Choroid plexus epithelial cell (primary cell): ENCODE measurements at regions not wholly inside any gene's neighbourhood (a gene's known extent, or its start where the extent isn't known, plus 50 kb on each side); places are given as distances from the start of the nearest gene placed in this dataset.

Source experiments
- DNase-seq: peaks from one replicate; pipeline ENCODE4 v3.0.0-alpha.2; 2010; ENCODE audit warnings: low read depth
- H3K4me3 ChIP-seq: 2 replicates; pipeline ENCODE4 v1.5.1; 2011; ENCODE audit warnings: low read depth, mild to moderate bottlenecking, control low read depth, low read length, moderate library complexity
- CTCF ChIP-seq: conservative IDR thresholded peaks from 2 replicates; pipeline ENCODE4 v1.5.1; 2011; ENCODE audit warnings: low read depth, mild to moderate bottlenecking, control low read depth, inconsistent platforms, low read length, moderate library complexity

GRCh38 chr7:42389697-42390096, 152.7 kb upstream of the GLI3 start:
- no peak overlapping the region for H3K4me3 ChIP-seq
- no peak for TF ChIP-seq CTCF
- DNase-seq: no peak

- H3K4me3 ChIP-seq: no peak overlapping the region
- TF ChIP-seq CTCF: peak; percentile 29
- no peak for DNase-seq
Observed at GRCh38 chr7:42385912-42386311, 148.9 kb upstream of the GLI3 start.

- TF ChIP-seq CTCF: no peak
- DNase-seq: no peak
- H3K4me3 ChIP-seq: no peak overlapping the region
Observed at GRCh38 chr7:42381161-42381560, 144.2 kb upstream of the GLI3 start.

- TF ChIP-seq CTCF: no peak
Observed at GRCh38 chr7:42380401-42380800, 143.4 kb upstream of the GLI3 start.

GRCh38 chr7:42378149-42378548, 141.1 kb upstream of the GLI3 start:
- no peak for DNase-seq
- TF ChIP-seq CTCF: no peak
- H3K4me3 ChIP-seq: no peak overlapping the region

More at GRCh38 chr7:42380401-42380800, 143.4 kb upstream of the GLI3 start:
- no peak overlapping the region for H3K4me3 ChIP-seq
- peak; percentile 21 for DNase-seq

GRCh38 chr7:42373285-42373684, 136.3 kb upstream of the GLI3 start:
- no peak for DNase-seq
- TF ChIP-seq CTCF: no peak
- H3K4me3 ChIP-seq: no peak overlapping the region

GRCh38 chr7:42372479-42372878, 135.5 kb upstream of the GLI3 start:
- H3K4me3 ChIP-seq: no peak overlapping the region
- DNase-seq: no peak
- TF ChIP-seq CTCF: no peak
